HG03025 (cell line): ENCODE measurements at regions not wholly inside any gene's neighbourhood (a gene's known extent, or its start where the extent isn't known, plus 50 kb on each side); places are given as distances from the start of the nearest gene placed in this dataset.

Experiments used
- ATAC-seq: cut with Tn5 transposase; IDR thresholded peaks from one replicate; pipeline ENCODE4 v1.9.1; 2021; ENCODE audit warnings: mild to moderate bottlenecking, moderate library complexity; ENCODE audit not compliant: unreplicated experiment, low FRiP score

DNA sequence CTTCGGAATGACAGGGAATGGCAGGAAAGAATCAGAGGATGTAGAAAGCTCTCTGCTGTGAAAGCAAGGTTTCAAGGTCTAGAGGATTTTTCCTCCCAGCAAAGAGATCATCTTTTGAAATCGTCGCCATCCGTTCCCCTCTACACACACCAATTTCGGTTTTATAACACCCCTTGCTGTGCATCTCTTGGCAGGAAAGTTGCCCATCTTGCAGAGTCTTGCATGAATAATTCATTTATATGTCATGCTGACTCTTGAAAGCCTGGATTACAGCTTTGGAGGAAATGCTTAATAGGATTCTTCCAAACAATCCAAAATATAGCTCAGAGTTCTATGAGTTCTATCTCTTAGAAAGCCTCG, 262.7 kb downstream of the CHL1 start:
- no peak for ATAC-seq

- no peak for ATAC-seq
Observed at GRCh38 chr3:461006-461405, 264.4 kb downstream of the CHL1 start.

DNA sequence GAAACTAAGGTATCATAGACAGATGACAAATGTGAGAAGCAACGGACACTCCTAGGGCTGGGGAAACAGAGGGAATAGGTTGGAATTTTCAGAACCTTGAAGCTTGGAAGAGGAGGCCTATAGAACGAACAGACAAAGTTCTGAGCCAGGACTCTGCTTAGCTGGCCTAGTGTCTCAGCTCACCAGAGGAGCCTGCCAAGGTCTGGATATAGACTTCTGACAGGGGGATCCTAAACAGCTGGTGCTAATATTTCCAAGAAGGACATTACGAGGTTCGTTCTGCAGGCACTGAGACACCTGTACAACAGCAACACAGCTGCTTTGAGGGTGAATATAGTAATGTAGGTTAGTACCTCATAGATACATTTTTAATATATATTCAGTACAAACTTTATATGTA, 266.3 kb downstream of the CHL1 start:
- no peak for ATAC-seq

GRCh38 chr3:463252-464192, 267.0 kb downstream of the CHL1 start:
- ATAC-seq, result peak; percentile 100

- ATAC-seq, result peak; percentile 31
Observed at GRCh38 chr3:464255-464654, 267.7 kb downstream of the CHL1 start.

GRCh38 chr3:468172-468571, 271.6 kb downstream of the CHL1 start:
- no peak for ATAC-seq

GRCh38 chr3:473033-473800, 276.7 kb downstream of the CHL1 start:
- ATAC-seq, result no peak

DNA sequence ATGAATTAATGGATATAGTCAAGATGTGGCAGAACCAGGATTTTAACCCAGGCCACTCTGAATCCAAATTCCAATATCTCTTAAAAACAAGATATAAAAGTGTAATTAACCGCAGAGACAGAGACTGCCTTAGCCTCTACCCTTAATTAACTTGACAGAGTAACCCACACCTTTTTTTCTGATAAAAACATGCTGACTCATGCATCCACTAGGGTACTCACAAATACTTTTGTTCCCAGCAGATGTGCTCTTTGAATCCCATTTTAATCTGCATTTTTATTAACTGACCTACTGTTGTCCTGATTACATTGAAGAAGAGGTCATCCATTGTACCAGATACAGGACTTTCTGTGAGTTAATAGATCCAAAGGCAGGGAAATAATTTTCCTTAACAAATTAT, 278.3 kb downstream of the CHL1 start:
- ATAC-seq, result no peak

- ATAC-seq, result no peak
Observed at GRCh38 chr3:480070-480469, 283.5 kb downstream of the CHL1 start.

DNA sequence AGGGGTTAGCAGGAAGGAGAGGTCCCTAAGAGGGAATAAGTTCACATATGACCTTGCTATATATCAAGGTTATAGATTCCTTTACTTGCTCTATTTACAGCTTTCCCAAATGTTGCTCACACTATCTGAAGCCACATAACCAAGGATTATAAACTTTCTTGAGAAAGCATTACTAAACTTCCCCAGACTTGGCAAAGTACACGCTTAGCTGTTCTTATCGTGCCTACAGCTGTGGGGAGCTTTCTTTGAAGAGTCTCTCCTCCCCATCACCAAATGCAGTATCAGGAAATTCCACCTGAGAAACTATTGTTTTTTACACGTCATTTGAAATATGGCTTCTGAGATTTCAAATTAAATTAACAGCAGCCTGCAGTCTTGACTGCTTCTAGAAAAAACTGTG, 284.5 kb downstream of the CHL1 start:
- no peak for ATAC-seq

DNA sequence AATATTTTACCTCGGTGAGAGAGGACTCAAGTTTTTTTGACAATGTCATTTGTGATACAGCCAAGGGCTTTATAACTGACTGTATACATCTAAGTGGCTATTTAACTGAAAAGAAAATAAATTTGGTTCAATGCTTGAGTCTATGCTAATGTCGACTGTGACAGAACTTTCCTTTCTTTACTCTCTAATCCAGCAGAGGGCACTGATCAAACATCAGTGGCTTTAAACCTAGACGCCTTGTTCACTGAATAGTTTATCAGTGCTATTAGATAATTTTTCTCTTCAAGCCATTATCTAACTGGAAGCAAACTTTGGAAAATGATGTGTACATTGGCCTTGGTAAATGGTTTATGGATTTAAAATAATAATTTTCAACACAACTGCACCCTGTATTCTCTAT, 285.1 kb downstream of the CHL1 start:
- ATAC-seq, result no peak

- ATAC-seq, result no peak
Observed at GRCh38 chr3:482479-482878, 285.9 kb downstream of the CHL1 start.

GRCh38 chr3:484341-484740, 287.8 kb downstream of the CHL1 start:
- ATAC-seq, result no peak

DNA sequence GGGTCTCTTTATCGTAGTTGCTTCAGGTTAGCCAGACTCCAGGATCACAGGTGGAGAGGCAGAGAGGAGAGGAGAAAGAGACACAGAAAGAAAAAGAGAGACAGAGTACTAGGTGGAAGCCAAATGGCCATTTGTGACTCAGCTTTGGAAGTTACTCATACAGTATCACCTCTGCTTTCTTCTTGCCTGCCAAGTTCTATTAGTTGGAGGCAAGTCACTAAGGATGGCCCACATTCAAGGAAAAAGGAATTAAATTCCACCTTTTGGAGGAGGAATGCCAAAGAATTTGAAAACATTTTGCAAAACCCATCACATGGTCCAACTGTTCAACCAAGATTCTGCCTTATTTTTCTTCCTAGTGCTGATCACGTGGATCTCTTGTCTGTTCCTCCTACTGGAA, 291.1 kb downstream of the CHL1 start:
- no peak for ATAC-seq

DNA sequence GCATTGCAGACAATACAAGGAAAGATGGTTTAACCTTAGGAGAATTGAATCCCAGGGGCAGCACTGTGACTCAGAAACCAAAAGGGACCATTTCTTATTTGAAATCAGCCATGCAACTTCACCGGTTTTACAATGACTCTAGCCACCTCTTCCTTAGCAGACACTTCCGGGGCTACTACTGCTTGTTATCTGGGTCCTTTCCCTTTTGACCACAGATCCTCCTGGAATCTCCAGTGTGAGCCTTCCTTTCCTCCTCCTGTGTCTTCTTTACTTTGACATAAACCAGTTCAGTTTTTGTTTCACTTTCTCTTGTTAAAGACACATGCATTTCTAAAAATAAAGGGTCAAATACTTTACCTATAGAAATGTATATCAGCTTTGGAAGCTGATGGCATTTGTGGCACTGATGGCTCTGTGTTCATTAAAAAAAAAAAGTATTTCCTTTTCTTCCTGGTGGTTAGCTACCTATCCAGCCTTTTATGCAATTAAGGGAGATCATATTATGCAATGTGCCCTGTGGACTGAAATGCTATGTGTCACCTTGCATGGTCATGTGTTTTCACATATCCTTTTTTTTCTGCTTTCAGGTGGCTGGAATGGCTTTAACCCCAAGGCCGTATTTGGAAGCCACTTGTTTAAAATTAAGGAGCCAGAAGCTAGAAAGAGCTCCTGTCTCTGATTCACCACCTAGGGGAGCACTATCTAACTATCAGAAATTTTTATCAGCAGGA, 296.2 kb downstream of the CHL1 start:
- peak; percentile 54 for ATAC-seq

GRCh38 chr3:494190-494589, 297.6 kb downstream of the CHL1 start:
- no peak for ATAC-seq

- no peak for ATAC-seq
Observed at GRCh38 chr3:498487-498886, 301.9 kb downstream of the CHL1 start.

- no peak for ATAC-seq
Observed at GRCh38 chr3:499001-499761, 302.6 kb downstream of the CHL1 start.

- no peak for ATAC-seq
Observed at GRCh38 chr3:502486-502885, 305.9 kb downstream of the CHL1 start.

- ATAC-seq, result no peak
Observed at GRCh38 chr3:513301-513700, 316.7 kb downstream of the CHL1 start.
